Left colon (tissue), 2 donors: ENCODE measurements at regions not wholly inside any gene's neighbourhood (a gene's known extent, or its start where the extent isn't known, plus 50 kb on each side); places are given as distances from the start of the nearest gene placed in this dataset.
A peak's percentile ranks its signal among the peaks of the same experiment; 100 is the strongest.

ENCODE experiments used
- ATAC-seq: fragments of 200-7000 bp; cut with Tn5 transposase; one replicate; pipeline ENCODE4 v1.9.1; 2020; ENCODE audit warnings: mild to moderate bottlenecking, moderate library complexity
- DNase-seq, 2 donors: peaks; one replicate each; pipeline ENCODE4 v3.0.0-alpha.2; 2020
- intact Hi-C, 2 donors: fragments of 100-400 bp; cut with DNase I in 1 of 2; cut with micrococcal nuclease in 1 of 2; formaldehyde crosslinking; loops; one replicate each; pipeline versions ENCODE4 v1.11.2 to v1.14.0; 2022; cut with DNase I, micrococcal nuclease
- donor health status: DM: no; HTN: no; CAD: no.
- donor health status: DM: yes; HTN: yes; CAD: no.

DNA sequence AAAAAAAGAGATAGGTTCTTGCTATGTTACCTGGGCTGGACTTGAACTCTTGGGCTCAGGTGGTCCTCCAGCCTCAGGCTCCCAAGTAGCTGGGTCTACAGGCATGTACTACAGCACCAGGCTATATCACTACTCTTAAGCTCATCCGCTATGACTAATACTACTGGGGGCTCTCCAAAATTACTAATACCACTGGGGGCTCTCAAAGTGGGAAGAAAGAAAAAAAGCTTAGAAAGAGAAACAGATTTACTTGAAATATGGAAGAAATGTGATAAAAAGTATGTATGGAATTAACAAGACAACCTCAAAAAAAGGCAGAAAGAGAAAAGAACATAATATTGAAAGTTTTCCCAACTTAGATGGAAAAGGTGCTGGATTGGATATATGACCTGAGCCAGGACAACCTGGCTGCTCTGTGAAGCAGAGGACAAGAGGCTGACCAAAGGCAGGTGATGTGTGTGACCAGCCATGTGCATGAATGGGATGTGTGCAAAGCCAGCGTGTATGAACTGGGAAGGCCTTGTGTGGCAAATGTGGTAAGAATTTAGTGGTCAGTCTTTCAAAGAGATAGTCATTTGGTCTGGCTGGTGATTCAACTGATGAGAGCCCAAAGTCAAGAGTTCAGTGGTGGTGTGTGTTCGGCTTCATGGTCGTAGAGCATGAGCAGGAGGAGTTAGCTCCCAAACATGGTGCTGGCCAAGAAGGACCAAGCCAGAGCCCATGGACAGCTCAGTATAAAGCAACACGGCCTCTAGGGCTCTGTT lies 232.4 kb upstream of the KLF14 start:
- intact Hi-C loops, result no loop called here
- DNase-seq (no peak), ATAC-seq (no peak)

DNA sequence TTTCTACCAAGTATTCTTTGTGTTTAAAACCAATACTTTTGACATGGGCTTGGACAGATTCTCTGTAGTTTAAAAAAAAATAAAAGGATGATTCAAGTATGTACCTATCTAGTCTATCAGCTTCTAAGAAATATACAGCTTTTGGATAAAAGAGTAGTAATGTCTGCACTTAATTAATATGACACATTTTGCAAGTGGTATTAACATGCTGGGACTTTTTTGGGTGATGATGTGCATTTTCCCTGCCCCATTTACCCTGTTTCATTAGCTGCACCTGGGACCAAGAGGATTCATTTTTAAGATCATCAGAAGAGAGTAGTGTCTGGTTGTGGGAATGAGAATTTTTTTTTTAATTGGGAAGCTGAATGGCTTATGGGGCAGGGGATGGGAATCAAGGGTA lies 236.2 kb upstream of the KLF14 start:
- DNase-seq, result no peak
- intact Hi-C loops, result no loop called here
- ATAC-seq, result no peak

DNA sequence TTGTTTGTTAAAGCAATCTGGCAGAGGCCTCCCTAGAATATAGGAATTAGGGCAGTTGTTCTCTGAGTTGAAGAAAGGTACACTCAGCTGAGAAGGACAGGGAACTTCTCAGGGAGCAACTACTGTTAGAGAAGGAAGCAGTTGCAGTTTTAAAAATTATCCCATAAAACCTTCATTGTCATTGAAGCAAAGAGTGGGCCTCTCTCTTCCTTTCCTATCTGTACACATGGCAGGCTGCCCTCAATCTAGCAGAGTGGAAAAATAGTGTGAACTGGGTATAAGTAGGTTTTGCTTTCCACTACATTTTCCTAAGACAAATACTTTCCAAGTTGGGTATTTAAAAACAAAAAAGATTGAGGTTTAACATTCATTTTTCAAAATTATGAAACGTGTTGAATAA lies 236.7 kb upstream of the KLF14 start:
- intact Hi-C loops, result no loop called here
- DNase-seq, result no peak
- peak; percentile 30 for ATAC-seq

DNA sequence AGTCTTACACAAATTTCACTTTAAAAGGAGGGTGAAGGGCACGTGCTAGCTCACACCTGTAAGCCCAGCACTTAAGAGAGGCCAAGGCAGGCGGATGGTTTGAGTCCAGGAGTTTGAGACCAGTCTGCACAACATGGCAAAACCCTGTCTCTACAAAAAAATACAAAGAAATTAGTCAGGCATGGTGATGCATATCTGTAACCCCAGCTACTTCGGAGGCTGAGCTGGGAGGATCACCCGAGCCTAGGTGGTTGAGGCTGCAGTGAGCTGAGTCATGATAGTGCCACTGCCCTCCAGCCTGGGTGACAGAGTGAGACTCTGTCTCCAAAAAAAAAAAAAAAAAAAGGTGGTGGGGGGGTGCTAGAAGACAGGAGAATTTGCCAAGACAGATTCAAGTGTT lies 237.3 kb upstream of the KLF14 start:
- ATAC-seq (no peak), DNase-seq (no peak)
- intact Hi-C loops, result no loop called here

DNA sequence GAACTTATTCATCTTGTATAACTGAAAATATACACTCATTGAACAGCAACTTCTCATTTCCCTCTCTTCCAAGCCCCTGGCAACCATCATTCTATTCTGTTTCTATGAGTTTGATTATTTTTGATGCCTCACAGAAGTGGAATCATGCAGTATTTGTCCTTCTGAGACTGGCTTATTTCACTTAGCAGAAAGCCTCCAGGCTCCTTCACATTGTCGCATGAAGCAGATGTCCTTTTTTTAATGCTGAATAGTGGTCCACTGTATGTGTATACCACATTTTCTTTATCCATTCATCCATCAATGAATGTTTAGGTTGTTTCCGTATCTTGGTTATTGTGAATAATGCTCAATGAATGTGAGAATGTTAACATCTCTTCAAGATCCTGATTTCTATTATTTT lies 238.2 kb upstream of the KLF14 start:
- DNase-seq (no peak), ATAC-seq (no peak)
- intact Hi-C loops, result no loop called here

DNA sequence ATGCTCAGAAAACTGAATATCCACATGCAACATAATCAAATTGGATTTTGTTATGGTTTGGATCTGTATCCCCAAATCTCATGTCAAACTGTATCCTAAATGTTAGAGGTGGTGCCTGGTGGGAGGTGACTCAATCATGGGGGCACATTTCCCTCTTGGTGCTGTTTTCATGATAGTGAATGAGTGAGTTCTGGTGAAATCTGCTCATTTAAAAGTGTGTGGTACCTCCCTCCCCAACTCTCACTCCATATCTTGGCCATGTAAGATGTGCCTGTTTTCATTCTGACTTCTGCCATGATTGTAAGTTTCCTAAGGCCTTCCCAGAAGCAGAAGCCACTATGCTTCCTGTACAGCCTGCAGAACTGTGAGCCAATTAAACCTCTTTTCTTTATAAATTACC lies 239.6 kb upstream of the KLF14 start:
- intact Hi-C loops, result no loop called here
- no peak for ATAC-seq
- no peak for DNase-seq

DNA sequence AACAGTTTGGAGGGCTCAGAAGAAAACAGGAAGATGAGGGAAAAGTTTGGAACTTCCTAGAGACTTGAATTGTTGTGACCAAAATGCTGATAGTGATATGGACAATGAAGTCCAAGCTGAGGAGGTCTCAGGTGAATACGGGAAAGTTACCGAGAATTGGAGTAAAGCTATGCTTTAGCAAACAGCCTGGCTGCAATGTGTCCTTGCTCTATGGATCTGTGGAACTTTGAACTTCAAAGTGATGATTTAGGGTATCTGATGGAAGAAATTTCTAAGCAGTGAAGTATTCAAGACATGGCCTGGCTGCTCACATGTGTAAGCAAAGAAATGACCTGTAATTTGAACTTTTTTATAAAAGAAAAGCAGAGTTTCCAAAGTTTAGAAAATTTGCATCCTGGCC lies 240.2 kb upstream of the KLF14 start:
- no peak for ATAC-seq
- no peak for DNase-seq
- intact Hi-C loops, result no loop called here

DNA sequence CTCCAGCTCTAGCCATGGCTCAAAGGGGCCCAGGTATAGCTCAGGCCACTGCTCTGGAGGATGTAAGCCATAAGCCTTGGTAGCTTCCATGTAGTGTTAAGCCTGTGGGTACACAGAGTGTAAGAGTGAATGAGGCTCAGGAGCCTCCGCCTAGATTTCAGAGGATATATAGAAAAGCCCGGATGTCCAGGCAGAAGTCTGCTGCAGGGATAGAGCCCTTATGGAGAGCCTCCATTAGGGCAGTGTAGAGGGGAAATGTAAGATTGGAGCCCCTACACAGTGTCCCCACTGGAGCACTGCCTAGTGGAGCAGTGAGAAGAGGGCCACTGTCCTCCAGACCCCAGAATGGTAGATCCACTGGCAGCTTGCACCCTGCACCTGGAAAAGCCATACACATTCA lies 240.8 kb upstream of the KLF14 start:
- intact Hi-C loops, result no loop called here
- ATAC-seq, result no peak

DNA sequence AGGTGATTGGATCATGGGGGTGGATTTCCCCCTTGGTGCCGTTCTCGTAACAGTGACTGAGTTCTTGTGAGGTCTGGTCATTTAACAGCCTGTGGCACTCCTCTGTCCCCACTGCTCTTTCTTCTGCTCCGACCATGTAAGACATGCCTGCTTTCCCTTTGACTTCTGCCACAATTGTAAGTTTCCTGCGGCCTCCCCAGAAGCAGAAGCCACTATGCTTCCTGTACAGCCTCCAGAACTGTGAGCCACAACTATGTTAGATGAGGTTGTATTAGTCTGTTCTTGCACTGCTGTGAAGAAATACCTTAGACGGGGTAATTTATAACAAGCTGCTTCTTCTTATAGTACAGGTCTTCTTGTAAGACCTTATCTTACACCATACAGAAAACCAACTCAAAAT lies 241.7 kb upstream of the KLF14 start:
- no peak for ATAC-seq
- no peak for DNase-seq
- intact Hi-C loops, result no loop called here

More for the DNA sequence above, 240.8 kb upstream of the KLF14 start:
- no peak for DNase-seq

DNA sequence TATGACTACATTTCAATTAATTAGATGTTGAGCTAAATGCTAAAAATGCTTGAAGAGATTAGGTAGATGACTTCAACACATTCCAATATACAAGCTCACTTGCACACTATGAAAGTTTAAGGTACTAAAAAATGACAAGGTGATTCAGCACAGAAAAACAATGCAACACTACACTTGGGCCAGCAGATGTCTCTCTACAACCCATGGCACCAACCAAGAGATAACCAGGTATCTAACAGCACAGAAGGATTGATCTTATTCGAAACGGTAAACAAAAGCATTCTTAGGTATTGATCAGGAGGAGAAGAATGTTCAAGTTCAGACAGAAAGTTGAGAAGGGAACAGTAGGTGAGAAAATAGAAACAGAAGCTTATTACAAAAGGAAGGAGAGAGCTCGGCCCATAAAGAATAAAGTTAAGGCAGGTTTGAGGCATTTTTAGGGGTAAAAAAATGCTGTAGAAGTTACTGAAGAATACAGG lies 248.2 kb upstream of the KLF14 start:
- DNase-seq (no peak), ATAC-seq (peak; percentile 86)
- intact Hi-C loops, result no loop called here

DNA sequence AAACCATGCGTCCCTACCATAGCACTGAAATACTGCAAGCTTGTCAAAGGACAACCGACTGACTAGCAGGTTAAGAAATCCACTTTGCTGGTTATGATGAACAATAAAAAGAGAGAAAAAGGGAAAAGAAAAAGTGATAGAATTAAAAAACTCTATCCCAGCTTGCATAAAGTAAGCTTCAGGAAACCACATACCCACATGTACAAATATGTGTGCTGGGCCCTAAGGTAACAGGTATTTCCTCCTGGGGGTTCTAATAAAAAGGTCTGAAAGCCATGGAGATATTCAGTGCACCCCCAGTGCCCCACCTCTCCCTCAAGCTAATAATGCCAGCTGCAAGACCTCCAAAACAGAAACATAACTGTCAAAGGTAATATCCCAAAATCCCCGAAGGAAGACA lies 248.6 kb upstream of the KLF14 start:
- ATAC-seq, result no peak
- no peak for DNase-seq
- intact Hi-C loops, result no loop called here

DNA sequence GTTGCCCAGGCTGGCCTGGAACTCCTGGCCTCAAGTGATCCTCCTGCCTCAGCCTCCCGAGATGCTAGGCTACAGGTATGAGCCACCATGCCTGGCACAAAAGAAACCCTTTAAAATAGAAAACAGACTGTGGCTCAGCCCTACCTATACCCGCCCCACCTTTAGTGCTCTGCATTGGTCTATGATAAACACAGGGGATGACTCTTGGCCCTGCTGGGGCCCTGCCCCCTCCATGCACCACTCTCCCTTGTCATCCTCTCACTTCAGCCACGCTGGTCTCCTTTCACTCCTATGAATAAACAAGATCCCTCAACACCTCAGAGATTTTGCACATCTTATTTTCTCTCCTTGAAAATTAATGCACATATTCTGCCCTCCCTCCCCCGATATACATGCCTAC lies 251.4 kb upstream of the KLF14 start:
- ATAC-seq, result peak; percentile 64
- DNase-seq, result no peak
- intact Hi-C loops, result no loop called here

DNA sequence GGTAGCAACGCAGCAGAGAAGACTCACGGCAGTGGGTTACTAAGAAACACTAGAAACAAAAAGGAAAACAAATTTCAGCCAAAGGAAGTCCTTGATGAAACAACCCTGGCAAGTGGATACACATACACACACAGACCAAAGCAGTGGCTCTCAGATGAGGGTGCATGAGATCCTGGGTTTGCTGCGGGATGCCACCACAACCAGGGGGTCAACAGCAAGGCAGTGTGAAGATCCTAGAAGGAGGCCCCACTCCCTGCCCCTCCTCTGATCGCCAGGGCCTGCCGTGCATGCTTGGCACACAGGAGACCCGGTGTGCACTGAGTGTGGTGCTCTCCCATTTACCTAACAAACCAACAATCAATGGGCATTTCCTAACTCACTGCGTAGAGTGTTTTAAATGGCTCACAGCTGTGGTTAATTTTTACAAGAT lies 252.3 kb upstream of the KLF14 start:
- intact Hi-C loops, result no loop called here
- ATAC-seq (no peak), DNase-seq (no peak)

DNA sequence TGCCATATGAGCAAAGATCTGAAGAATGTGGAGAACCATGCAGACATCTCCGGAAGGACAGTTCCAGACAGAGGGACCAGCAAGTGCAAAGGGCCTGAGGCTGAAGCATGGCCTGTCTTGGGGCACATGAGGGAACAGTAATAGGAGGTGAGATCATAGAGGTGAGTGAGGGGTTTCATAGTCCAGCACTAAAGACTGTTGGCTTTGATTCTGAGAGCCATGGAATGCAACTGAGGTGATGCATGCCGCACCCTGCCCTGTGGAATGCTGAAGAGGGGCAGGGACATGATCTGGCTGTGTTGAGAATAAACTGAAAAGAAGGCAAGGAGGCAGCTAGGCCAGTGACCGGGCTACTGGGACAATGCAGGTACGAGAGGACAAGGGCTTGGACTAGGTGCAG lies 253.1 kb upstream of the KLF14 start:
- DNase-seq, result no peak
- no peak for ATAC-seq
- intact Hi-C loops, result no loop called here

DNA sequence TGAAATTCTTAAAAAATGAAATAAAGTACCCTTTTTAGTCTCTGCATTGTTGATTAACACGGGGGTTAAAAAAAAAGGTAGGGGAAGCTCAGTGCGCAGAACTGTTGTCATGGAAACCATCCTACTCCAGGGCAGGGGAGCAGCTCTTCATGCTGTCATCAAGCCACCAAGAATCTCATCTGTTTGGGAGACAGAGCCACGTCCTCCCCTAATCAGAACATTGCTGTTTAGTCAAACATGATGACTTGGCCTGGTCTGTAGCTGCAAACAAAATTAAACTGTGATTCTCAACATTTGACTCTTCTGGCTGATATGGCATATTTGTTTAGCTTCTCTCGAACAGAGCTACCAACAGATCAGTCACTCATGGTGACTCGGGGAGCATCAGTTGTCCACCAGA lies 254.4 kb upstream of the KLF14 start:
- DNase-seq (no peak), ATAC-seq (no peak)
- intact Hi-C loops, result no loop called here

DNA sequence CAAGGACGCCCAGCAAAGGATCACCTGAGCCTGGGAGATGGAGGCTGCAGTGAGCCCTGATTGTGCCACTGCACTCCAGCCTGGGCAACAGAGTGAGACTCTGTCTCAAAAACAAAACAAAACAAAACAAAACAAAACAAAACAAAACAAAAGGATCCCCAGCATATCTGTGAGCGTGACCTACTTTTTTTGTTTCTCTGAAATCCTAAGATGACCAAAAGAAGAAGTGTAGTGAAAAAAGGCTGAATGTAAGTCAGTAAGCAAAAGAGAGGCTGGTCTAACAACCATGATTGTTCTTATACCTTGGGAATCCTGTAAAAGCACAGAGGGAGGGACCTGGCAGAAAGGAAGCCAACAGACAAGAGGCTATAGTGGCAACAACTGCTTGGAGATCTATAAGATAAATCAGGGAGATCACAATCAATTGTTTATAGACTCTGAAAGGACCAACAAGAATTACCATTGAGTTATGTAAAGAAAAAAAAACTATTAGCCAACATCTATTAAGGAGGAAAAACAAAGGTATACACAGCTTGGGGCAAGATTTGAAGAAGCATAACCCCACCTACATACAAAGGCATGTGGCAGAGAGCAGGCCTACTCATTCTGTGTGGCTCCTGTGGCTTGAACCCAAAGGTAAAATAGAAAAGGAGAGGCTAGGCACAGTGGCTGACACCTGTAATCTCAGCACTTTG lies 255.2 kb upstream of the KLF14 start:
- DNase-seq (no peak), ATAC-seq (no peak)
- intact Hi-C loops, result no loop called here

DNA sequence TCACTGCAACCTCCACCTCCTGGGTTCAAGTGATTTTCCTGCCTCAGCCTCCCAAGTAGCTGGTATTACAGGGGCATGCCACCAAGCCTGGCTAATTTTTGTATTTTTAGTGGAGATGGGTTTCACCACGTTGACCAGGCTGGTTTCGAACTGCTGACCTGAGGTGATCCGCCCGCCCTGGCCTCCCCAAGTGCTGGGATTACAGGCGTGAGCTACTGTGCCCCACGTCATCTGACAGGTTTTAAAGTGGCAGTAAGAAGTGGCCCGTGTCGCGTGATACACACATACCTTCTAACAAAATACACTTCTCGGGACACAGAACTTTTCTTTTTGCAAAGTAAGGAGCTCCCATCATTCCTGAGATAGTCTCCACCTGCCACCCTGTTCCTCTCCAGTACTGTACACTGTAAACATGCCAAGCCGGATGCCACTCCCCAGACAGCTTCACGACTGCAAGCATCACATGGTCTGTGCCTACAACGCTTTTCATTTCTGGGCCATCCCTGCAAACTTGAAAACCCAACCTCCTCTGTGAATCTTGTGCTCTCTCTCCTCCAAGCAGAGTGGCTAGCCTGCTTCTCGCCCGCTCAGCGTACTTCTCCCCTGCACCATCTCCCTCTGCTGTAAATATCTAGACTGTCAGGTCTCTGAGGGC lies 256.3 kb upstream of the KLF14 start:
- DNase-seq (peak; percentile 71 to 83), ATAC-seq (peak; percentile 87)
- intact Hi-C loops, result no loop called here

DNA sequence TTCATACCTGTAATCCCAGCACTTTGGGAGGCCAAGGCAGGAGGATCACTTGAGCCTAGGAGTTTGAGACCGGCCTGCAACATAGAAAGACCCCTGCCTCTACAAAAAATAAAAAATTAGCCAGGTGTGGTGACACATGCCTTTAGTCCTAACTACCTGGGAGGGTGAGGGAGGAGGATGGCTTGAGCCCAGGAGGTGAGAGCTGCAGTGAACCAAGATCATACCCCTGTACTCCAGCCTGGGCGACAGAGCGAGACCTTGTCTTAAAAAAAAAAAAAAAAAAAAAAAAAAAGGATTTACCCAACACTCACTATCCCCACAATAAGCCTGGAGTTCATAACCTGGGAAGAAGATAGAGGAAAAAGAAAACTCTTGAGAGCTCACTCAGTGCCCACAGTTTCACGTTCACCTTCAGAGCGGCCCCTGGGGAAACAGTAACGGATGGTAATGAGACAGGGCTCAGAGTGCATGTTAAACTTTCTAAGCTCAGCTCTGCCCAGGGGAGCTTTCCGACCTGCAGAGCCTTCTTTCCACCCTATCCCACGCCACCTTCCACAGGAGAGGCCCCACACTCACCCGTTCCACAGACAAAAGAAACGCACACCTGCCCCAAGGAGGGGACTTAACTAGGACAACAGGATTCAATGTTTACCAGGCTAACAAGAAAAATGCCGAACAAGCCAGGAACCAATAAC lies 259.8 kb upstream of the KLF14 start:
- intact Hi-C loops, result no loop called here
- DNase-seq, result no peak
- ATAC-seq, result no peak

DNA sequence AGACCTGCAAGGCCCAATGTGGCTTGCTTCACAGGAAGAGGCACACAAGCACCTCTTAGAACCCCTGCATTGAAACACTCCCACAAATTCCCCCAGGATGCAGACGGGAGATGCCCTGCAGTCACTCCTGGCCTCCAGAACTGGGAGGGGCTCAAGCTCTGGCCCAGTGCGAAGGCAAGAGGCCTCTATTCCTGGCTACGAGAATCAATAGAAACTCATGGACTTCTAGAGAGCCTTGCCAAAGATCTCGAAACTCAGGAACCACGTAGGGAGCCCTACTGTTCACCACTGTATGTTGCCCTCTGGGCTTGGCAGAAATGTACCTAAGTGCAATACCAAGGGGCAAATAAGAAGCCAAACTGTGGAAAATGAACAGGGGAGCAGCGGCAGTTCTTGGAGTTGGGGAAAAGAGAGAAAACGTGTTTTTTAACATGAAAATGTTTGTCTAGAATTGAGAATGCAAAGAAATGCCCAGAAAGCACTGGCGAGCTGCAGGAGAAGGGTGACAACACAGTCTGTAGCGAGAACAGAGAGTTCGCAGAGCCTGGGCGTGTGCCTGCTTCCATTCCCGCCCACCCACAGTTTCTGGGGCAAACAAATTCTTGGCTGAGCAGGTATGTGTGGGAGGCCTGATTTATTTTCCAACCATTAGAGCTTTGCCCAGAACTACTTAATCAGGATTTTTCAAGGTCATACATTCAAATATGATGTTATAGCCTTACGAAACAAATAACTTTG lies 260.5 kb upstream of the KLF14 start:
- DNase-seq (peak; percentile 32 to 60), ATAC-seq (peak; percentile 22)
- intact Hi-C loops, result no loop called here
